Keratinocyte (primary cell): ENCODE measurements at regions not wholly inside any gene's neighbourhood (a gene's known extent, or its start where the extent isn't known, plus 50 kb on each side); places are given as distances from the start of the nearest gene placed in this dataset.

Experiments used
- DNase-seq: peaks from one replicate; pipeline ENCODE4 v3.0.0-alpha.2; 2011; ENCODE audit warnings: low read depth, missing footprints, low spot score
- FAIRE-seq: peaks from 2 replicates; lab custom pipeline; 2011; peaks lifted over from hg19 to GRCh38; lab: Jason Lieb, UNC
- H2AFZ ChIP-seq: 2 replicates; pipeline ENCODE4 v1.6.0; 2012; ENCODE audit warnings: low read length, control low read depth, inconsistent platforms; ENCODE audit not compliant: control insufficient read depth
- H3K27ac ChIP-seq: 2 replicates; pipeline ENCODE4 v1.5.1; 2011; ENCODE audit warnings: low read length; ENCODE audit not compliant: control insufficient read depth, insufficient read depth
- H3K27me3 ChIP-seq: 3 replicates; pipeline ENCODE4 v1.6.0; 2011; ENCODE audit warnings: low read length; ENCODE audit not compliant: control insufficient read depth, insufficient read depth; ENCODE audit errors: extremely low read depth
- H3K36me3 ChIP-seq, 2 experiments: 2 replicates in 1 of 2; 3 replicates in 1 of 2; pipeline ENCODE4 v1.5.1; 2011; ENCODE audit warnings: low read length in 2 of 2, mild to moderate bottlenecking in 1 of 2; ENCODE audit not compliant: control insufficient read depth in 2 of 2, insufficient read depth in 2 of 2; ENCODE audit errors: extremely low read depth in 1 of 2
- H3K4me1 ChIP-seq: 3 replicates; pipeline ENCODE4 v1.5.1; 2011; ENCODE audit warnings: low read length; ENCODE audit not compliant: control insufficient read depth, insufficient read depth; ENCODE audit errors: extremely low read depth
- H3K4me2 ChIP-seq: 3 replicates; pipeline ENCODE4 v1.6.0; 2011; ENCODE audit warnings: low read depth, low read length; ENCODE audit not compliant: control insufficient read depth, insufficient read depth; ENCODE audit errors: extremely low read depth
- H3K4me3 ChIP-seq, 3 experiments: fragments of 200-600 bp in 1 of 3; sonication (generic) in 1 of 3; 2 replicates in 2 of 3; 3 replicates in 1 of 3; pipeline ENCODE4 v1.5.1; 2011 to 2016; ENCODE audit warnings: low read length in 3 of 3, mild to moderate bottlenecking in 3 of 3, control low read depth in 2 of 3, inconsistent platforms in 1 of 3, low read depth in 1 of 3, mixed read lengths in 1 of 3, mixed run types in 1 of 3, moderate library complexity in 1 of 3; ENCODE audit not compliant: control insufficient read depth in 2 of 3, insufficient read depth in 2 of 3; ENCODE audit errors: extremely low read depth in 1 of 3
- H3K79me2 ChIP-seq: 2 replicates; pipeline ENCODE4 v1.6.0; 2012; ENCODE audit warnings: low read length; ENCODE audit not compliant: control insufficient read depth, insufficient read depth
- H3K9ac ChIP-seq: 3 replicates; pipeline ENCODE4 v1.6.0; 2011; ENCODE audit warnings: low read length; ENCODE audit not compliant: control insufficient read depth, insufficient read depth; ENCODE audit errors: extremely low read depth
- H3K9me1 ChIP-seq: 3 replicates; pipeline ENCODE4 v1.6.0; 2011; ENCODE audit warnings: low read length; ENCODE audit not compliant: control insufficient read depth, insufficient read depth; ENCODE audit errors: extremely low read depth
- H3K9me3 ChIP-seq: 2 replicates; pipeline ENCODE4 v1.5.1; 2012; ENCODE audit warnings: low read depth, low read length; ENCODE audit not compliant: control insufficient read depth
- H4K20me1 ChIP-seq: 3 replicates; pipeline ENCODE4 v1.6.0; 2011; ENCODE audit warnings: low read length; ENCODE audit not compliant: control insufficient read depth, insufficient read depth; ENCODE audit errors: extremely low read depth
- EZH2 ChIP-seq: IDR thresholded peaks from one replicate; pipeline ENCODE4 v1.6.1; 2012; ENCODE audit warnings: inconsistent platforms, mild to moderate bottlenecking, low read length, moderate library complexity
- dilution Hi-C: fragments of 300-500 bp; cut with MboI; formaldehyde crosslinking; loops from one replicate; pipeline ENCODE4 v1.7.0; 2020; ENCODE audit warnings: low sequenced_read_pairs; ENCODE audit not compliant: extremely low pct_ligation_motif_present
- TF ChIP-seq, protein P1 (sequence below), 3 experiments: IDR thresholded peaks in 1 of 3; conservative IDR thresholded peaks in 1 of 3; optimal IDR thresholded peaks in 1 of 3; 2 replicates in 2 of 3; 3 replicates in 1 of 3; pipeline versions ENCODE3 to v1.5.1; 2011; ENCODE audit warnings: low read length in 3 of 3, mild to moderate bottlenecking in 3 of 3, moderate library complexity in 2 of 3, control low read depth in 1 of 3, inconsistent platforms in 1 of 3; ENCODE audit not compliant: insufficient read depth in 2 of 3; ENCODE audit errors: extremely low read depth in 1 of 3

- H3K36me3 ChIP-seq = no peaks in the 10 kb centered on the region
- no peak overlapping the region for H3K9ac ChIP-seq
- H4K20me1 ChIP-seq = no peaks in the 10 kb centered on the region
- TF ChIP-seq EZH2 = no peak
- TF ChIP-seq, protein P1, sequence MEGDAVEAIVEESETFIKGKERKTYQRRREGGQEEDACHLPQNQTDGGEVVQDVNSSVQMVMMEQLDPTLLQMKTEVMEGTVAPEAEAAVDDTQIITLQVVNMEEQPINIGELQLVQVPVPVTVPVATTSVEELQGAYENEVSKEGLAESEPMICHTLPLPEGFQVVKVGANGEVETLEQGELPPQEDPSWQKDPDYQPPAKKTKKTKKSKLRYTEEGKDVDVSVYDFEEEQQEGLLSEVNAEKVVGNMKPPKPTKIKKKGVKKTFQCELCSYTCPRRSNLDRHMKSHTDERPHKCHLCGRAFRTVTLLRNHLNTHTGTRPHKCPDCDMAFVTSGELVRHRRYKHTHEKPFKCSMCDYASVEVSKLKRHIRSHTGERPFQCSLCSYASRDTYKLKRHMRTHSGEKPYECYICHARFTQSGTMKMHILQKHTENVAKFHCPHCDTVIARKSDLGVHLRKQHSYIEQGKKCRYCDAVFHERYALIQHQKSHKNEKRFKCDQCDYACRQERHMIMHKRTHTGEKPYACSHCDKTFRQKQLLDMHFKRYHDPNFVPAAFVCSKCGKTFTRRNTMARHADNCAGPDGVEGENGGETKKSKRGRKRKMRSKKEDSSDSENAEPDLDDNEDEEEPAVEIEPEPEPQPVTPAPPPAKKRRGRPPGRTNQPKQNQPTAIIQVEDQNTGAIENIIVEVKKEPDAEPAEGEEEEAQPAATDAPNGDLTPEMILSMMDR (optimal IDR thresholded peaks at IDR 0.05 in 1 of 3, IDR thresholded peaks at IDR 0.05 in 1 of 3, conservative IDR thresholded peaks at IDR 0.05 in 1 of 3; ENCODE audit: extremely low read depth in 1 of 3, insufficient read depth in 2 of 3, low read length in 3 of 3) = no peak
- no peak overlapping the region for H2AFZ ChIP-seq
- no peaks in the 10 kb centered on the region for H3K9me1 ChIP-seq
- DNase-seq (no peak), FAIRE-seq (no peak)
- no peaks in the 10 kb centered on the region for H3K4me1 ChIP-seq
- no peak overlapping the region for H3K4me3 ChIP-seq
- no peak overlapping the region for H3K4me2 ChIP-seq
- no peaks in the 10 kb centered on the region for H3K79me2 ChIP-seq
- H3K27ac ChIP-seq = no peak overlapping the region
- dilution Hi-C loops = loop anchor here (25.0 kb wide), 1 partner anchor 136 kb away; no protein-coding TSS in a partner anchor
- H3K27me3 ChIP-seq = peaks cover 30% of the 10 kb centered on the region
- no peaks in the 10 kb centered on the region for H3K9me3 ChIP-seq
Measured at GRCh38 chr7:55276572-55277295, 88.4 kb upstream of the LANCL2 start.

DNA sequence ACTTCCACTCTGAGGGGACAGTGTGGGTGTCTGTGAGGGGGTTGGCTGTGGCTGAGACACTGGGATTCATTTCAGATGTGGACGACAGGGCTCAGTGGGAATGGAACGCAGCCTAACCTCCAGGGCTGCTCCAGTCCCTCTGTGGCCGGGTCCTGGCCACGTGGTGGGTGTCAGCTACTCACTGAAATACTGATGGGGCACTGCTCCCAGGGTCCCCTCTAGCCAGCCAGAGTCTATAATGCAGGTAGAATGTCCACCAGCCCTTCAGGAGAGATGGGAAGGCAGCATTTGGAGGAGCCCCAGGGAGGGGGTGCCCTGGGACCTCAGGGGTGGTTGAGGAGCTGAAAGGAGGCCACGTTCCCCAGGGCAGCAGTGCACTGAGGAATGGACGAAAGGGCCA, 87.2 kb upstream of the LANCL2 start:
- FAIRE-seq = no peak
- TF ChIP-seq, protein P1 (optimal IDR thresholded peaks at IDR 0.05 in 1 of 3, IDR thresholded peaks at IDR 0.05 in 1 of 3, conservative IDR thresholded peaks at IDR 0.05 in 1 of 3; ENCODE audit: extremely low read depth in 1 of 3, insufficient read depth in 2 of 3, low read length in 3 of 3) = no peak
- TF ChIP-seq EZH2 = no peak

More for the DNA sequence above, 87.2 kb upstream of the LANCL2 start:
- no peaks in the 10 kb centered on the region for H3K9me3 ChIP-seq
- H3K9me1 ChIP-seq = no peaks in the 10 kb centered on the region
- DNase-seq = no peak
- no peak overlapping the region for H3K9ac ChIP-seq
- H3K4me1 ChIP-seq = no peaks in the 10 kb centered on the region
- H4K20me1 ChIP-seq = no peaks in the 10 kb centered on the region
- peaks cover 19% of the 10 kb centered on the region for H3K27me3 ChIP-seq
- no peaks in the 10 kb centered on the region for H3K79me2 ChIP-seq
- no peak overlapping the region for H3K4me3 ChIP-seq
- H3K36me3 ChIP-seq = no peaks in the 10 kb centered on the region
- H3K4me2 ChIP-seq = no peak overlapping the region
- dilution Hi-C loops = loop anchor here (25.0 kb wide), 1 partner anchor 134 kb away; no protein-coding TSS in a partner anchor
- H3K27ac ChIP-seq = no peak overlapping the region
- no peak overlapping the region for H2AFZ ChIP-seq
